ENCODE measurements at regions not wholly inside any gene's neighbourhood (a gene's known extent, or its start where the extent isn't known, plus 50 kb on each side); places are given as distances from the start of the nearest gene placed in this dataset.

GRCh38 chr16:26189536-26189935 is 497.8 kb downstream of the HS3ST4 start:
- DNase-seq, result no peak

GRCh38 chr16:26194526-26194925 is 502.8 kb downstream of the HS3ST4 start:
- no peak for DNase-seq

- no peak for DNase-seq
Observed at GRCh38 chr16:26195225-26195624, 503.5 kb downstream of the HS3ST4 start.

- no peak for DNase-seq
Observed at GRCh38 chr16:26196310-26196709, 504.6 kb downstream of the HS3ST4 start.

- DNase-seq, result no peak
Observed at GRCh38 chr16:26196802-26197201, 505.0 kb downstream of the HS3ST4 start.

GRCh38 chr16:26197707-26198106 is 505.9 kb downstream of the HS3ST4 start:
- DNase-seq, result no peak

- no peak for DNase-seq
Observed at GRCh38 chr16:26198221-26198620, 506.5 kb downstream of the HS3ST4 start.

- DNase-seq, result no peak
Observed at GRCh38 chr16:26204138-26204537, 512.4 kb downstream of the HS3ST4 start.

GRCh38 chr16:26211542-26211941 is 519.8 kb downstream of the HS3ST4 start:
- no peak for DNase-seq

GRCh38 chr16:26212599-26212998 is 520.8 kb downstream of the HS3ST4 start:
- DNase-seq, result no peak

GRCh38 chr16:26214581-26215174 is 522.9 kb downstream of the HS3ST4 start:
- no peak for DNase-seq

- no peak for DNase-seq
Observed at GRCh38 chr16:26220894-26221293, 529.1 kb downstream of the HS3ST4 start.

GRCh38 chr16:26231647-26232046 is 539.9 kb downstream of the HS3ST4 start:
- no peak for DNase-seq

GRCh38 chr16:26240807-26241206 is 549.0 kb downstream of the HS3ST4 start:
- no peak for DNase-seq

GRCh38 chr16:26247063-26247462 is 555.3 kb downstream of the HS3ST4 start:
- DNase-seq, result no peak

- no peak for DNase-seq
Observed at GRCh38 chr16:26252598-26252997, 560.8 kb downstream of the HS3ST4 start.

GRCh38 chr16:26261621-26262020 is 569.9 kb downstream of the HS3ST4 start:
- DNase-seq, result no peak

- DNase-seq, result no peak
Observed at GRCh38 chr16:26263406-26263805, 571.6 kb downstream of the HS3ST4 start.

- no peak for DNase-seq
Observed at GRCh38 chr16:26267641-26268040, 575.9 kb downstream of the HS3ST4 start.

- no peak for DNase-seq
Observed at GRCh38 chr16:26269673-26270072, 577.9 kb downstream of the HS3ST4 start.

- no peak for DNase-seq
Observed at GRCh38 chr16:26273607-26274006, 581.8 kb downstream of the HS3ST4 start.

GRCh38 chr16:26275021-26275590 is 583.3 kb downstream of the HS3ST4 start:
- DNase-seq, result no peak

GRCh38 chr16:26276289-26276688 is 584.5 kb downstream of the HS3ST4 start:
- DNase-seq, result no peak

- DNase-seq, result no peak
Observed at GRCh38 chr16:26281381-26282110, 589.8 kb downstream of the HS3ST4 start.

All from CD4-positive, alpha-beta T cell treated with Interferon alpha-2 for 1 hour (primary cell).